ENCODE measurements at regions not wholly inside any gene's neighbourhood (a gene's known extent, or its start where the extent isn't known, plus 50 kb on each side); places are given as distances from the start of the nearest gene placed in this dataset.

DNA sequence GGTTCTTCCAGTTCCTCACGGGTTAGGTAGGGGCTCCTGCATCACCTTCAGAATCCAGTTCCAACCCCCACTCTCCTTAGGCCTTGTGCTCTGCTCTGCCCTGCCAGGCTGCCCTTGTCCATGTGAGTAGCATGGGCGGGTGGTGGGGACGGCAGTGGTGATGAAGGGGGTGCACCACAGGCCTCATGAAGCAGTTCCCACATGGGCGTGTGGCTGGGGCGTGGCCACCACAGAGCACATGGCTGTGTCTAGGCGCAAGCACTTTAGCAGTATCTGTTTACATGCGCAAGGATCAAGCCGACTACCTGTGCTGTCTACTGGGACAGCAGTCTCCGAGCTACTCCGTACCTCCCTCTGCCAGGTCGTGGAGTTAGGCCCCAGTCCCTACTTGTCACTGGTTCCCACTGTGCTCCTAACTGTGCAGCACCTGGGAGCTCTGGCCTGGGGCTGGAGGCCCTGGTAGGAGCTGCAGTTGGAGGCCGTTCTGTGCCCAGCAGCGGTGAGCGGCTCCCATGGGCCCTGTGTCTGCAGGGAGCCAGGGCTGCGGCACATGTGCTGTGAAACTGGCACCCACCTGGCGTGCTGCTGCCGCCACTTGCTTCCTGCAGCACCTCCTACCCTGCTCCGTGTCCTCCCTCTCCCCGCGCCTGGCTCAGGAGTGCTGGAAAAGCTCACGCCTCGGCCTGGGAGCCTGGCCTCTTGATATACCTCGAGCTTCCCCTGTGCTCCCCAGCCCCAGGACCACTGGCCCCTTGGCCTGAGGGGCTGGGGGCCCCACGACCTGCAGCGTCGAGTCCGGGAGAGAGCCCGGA lies 53.5 kb downstream of the PLXNA1 start:
- H3K23ac ChIP-seq (ENCODE audit: insufficient read length, low read depth, low read length): no peak overlapping the region
- no peaks in the 10 kb centered on the region for H3K79me2 ChIP-seq (ENCODE audit: insufficient read depth, low read length)
- H3K4me2 ChIP-seq (ENCODE audit: insufficient read depth, insufficient read length, low read length): no peak overlapping the region
- Mint-ChIP-seq H3K36me3 (ENCODE audit: insufficient read depth in 1 of 3, low read depth in 3 of 3) (peaks cover 4 to 28% (median 18%) of the 10 kb centered on the region in 3 experiments), H3K4me1 (peaks cover 0 to 7% of the 10 kb centered on the region in 2 experiments; a peak in 2 of 4 replicates), H3K27me3 (ENCODE audit: low read depth) (no peaks in the 10 kb centered on the region; the same call in none of the 2 replicates), H3K27ac (peak overlapping the region in 2 of 3 experiments; percentile 28 to 44; a peak in 2 of 7 replicates), H3K9me3 (no peaks in the 10 kb centered on the region), H3K4me3 (no peak overlapping the region)
- DNase-seq: no peak
- H3K9ac ChIP-seq (ENCODE audit: extremely low read depth, insufficient read length, low read length): no peak overlapping the region
- H2AFZ ChIP-seq (ENCODE audit: low read length): no peak overlapping the region
- H2BK120ac ChIP-seq (ENCODE audit: low read depth, low read length, poor library complexity, severe bottlenecking): no peak overlapping the region
- no peak overlapping the region for H4K5ac ChIP-seq (ENCODE audit: insufficient read length, low read depth, low read length)
- H3K79me1 ChIP-seq (ENCODE audit: insufficient read depth, low read depth, low read length, poor library complexity, severe bottlenecking): no peaks in the 10 kb centered on the region
- H3K27ac ChIP-seq (ENCODE audit: insufficient read length, low read depth, low read length): no peak overlapping the region
- no peak overlapping the region for H2BK5ac ChIP-seq (ENCODE audit: insufficient read length, low read length)
- no peak overlapping the region; the same call in 1 of the 2 replicates for H3K14ac ChIP-seq (ENCODE audit: insufficient read depth, low read length)
- H3K18ac ChIP-seq (ENCODE audit: insufficient read length, low read depth, low read length): no peak overlapping the region
- no peak overlapping the region for H2BK12ac ChIP-seq (ENCODE audit: insufficient read length, low read depth, low read length)
- no peaks in the 10 kb centered on the region for H3K9me3 ChIP-seq (ENCODE audit: control insufficient read depth, low read depth, low read length)
- no peak overlapping the region for H2BK20ac ChIP-seq (ENCODE audit: low read depth, low read length, poor library complexity, severe bottlenecking)
- H3K4ac ChIP-seq (ENCODE audit: low read depth, low read length): no peak overlapping the region
- H2AK5ac ChIP-seq (ENCODE audit: insufficient read length, low read length): no peak overlapping the region
- H3T11ph ChIP-seq (ENCODE audit: low read length): no peak overlapping the region
- no peaks in the 10 kb centered on the region for H3K4me1 ChIP-seq (ENCODE audit: insufficient read depth, low read length)
- TF ChIP-seq, protein P1, sequence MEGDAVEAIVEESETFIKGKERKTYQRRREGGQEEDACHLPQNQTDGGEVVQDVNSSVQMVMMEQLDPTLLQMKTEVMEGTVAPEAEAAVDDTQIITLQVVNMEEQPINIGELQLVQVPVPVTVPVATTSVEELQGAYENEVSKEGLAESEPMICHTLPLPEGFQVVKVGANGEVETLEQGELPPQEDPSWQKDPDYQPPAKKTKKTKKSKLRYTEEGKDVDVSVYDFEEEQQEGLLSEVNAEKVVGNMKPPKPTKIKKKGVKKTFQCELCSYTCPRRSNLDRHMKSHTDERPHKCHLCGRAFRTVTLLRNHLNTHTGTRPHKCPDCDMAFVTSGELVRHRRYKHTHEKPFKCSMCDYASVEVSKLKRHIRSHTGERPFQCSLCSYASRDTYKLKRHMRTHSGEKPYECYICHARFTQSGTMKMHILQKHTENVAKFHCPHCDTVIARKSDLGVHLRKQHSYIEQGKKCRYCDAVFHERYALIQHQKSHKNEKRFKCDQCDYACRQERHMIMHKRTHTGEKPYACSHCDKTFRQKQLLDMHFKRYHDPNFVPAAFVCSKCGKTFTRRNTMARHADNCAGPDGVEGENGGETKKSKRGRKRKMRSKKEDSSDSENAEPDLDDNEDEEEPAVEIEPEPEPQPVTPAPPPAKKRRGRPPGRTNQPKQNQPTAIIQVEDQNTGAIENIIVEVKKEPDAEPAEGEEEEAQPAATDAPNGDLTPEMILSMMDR (conservative IDR thresholded peaks at IDR 0.05): no peak
- no peak overlapping the region for H4K91ac ChIP-seq (ENCODE audit: insufficient read length, low read depth, low read length)
- no peak overlapping the region for H4K8ac ChIP-seq (replicated peaks; ENCODE audit: insufficient read length, low read depth, low read length)
- H4K20me1 ChIP-seq (ENCODE audit: control insufficient read depth, insufficient read depth, insufficient read length): no peaks in the 10 kb centered on the region
- no peak overlapping the region for H3K56ac ChIP-seq (ENCODE audit: insufficient read length, low read depth, low read length)
- no CpG with 5 or more reads among the region's 28 CpGs for WGBS (ENCODE audit: extremely low coverage, insufficient read length, low lambda C conversion rate)
- no peaks in the 10 kb centered on the region for H3K27me3 ChIP-seq (ENCODE audit: insufficient read depth, low read length)
- no peak overlapping the region for H2BK15ac ChIP-seq (ENCODE audit: low read depth, low read length)
- H3K23me2 ChIP-seq (ENCODE audit: insufficient read length, low read depth, low read length, poor library complexity, severe bottlenecking): no peaks in the 10 kb centered on the region

All from H9 (cell line).